Liver (tissue), 8 donors: ENCODE measurements at regions not wholly inside any gene's neighbourhood (a gene's known extent, or its start where the extent isn't known, plus 50 kb on each side); places are given as distances from the start of the nearest gene placed in this dataset.

Experiments used
- DNase-seq: peaks from one replicate; pipeline ENCODE4 v3.0.0-alpha.2; 2017; ENCODE audit warnings: low spot score
- H3K27ac ChIP-seq, 2 donors: one replicate each; pipeline ENCODE4 v1.7.0; 2013; ENCODE audit warnings: inconsistent platforms in 2 of 2, low read length in 2 of 2, control low read depth in 1 of 2, low read depth in 1 of 2, mild to moderate bottlenecking in 1 of 2
- H3K27me3 ChIP-seq, 4 donors: one replicate each; pipeline versions ENCODE4 v1.6.1 to v1.7.0; 2013; ENCODE audit warnings: low read length in 3 of 4, inconsistent platforms in 1 of 4, mild to moderate bottlenecking in 1 of 4, moderate library complexity in 1 of 4; ENCODE audit not compliant: control insufficient read depth in 4 of 4, insufficient read depth in 4 of 4
- H3K36me3 ChIP-seq, 4 donors: one replicate each; pipeline versions ENCODE4 v1.6.1 to v1.7.0; 2013; ENCODE audit warnings: low read length in 3 of 4, mild to moderate bottlenecking in 3 of 4, low read depth in 1 of 4, moderate library complexity in 1 of 4; ENCODE audit not compliant: control insufficient read depth in 4 of 4, insufficient read depth in 3 of 4
- H3K4me1 ChIP-seq, 4 donors: one replicate each; pipeline versions ENCODE4 v1.6.1 to v1.7.0; 2013; ENCODE audit warnings: low read length in 3 of 4, mild to moderate bottlenecking in 3 of 4, moderate library complexity in 1 of 4; ENCODE audit not compliant: control insufficient read depth in 4 of 4, insufficient read depth in 4 of 4
- H3K4me3 ChIP-seq, 3 donors: one replicate each; pipeline versions ENCODE4 v1.6.1 to v1.7.0; 2013; ENCODE audit warnings: low read length in 3 of 3, control low read depth in 1 of 3, low read depth in 1 of 3, mild to moderate bottlenecking in 1 of 3
- H3K9ac ChIP-seq, 2 donors: one replicate each; pipeline ENCODE4 v1.7.0; 2013; ENCODE audit warnings: low read length in 2 of 2, mild to moderate bottlenecking in 2 of 2, moderate library complexity in 2 of 2, control low read depth in 1 of 2, low read depth in 1 of 2
- H3K9me3 ChIP-seq, 4 donors: one replicate each; pipeline versions ENCODE4 v1.6.1 to v1.7.0; 2013; ENCODE audit warnings: low read length in 3 of 4; ENCODE audit not compliant: control insufficient read depth in 4 of 4
- ATF3 ChIP-seq: IDR thresholded peaks from 2 replicates; pipeline ENCODE4 v1.6.1; 2016; ENCODE audit warnings: antibody characterized with exemption
- CTCF ChIP-seq: fragments of 150-350 bp; IDR thresholded peaks from 2 replicates; pipeline ENCODE4 v1.5.1; 2017; ENCODE audit warnings: improper control_type of control experiment, low read depth, low read length; ENCODE audit not compliant: missing input control
- EGR1 ChIP-seq, 2 donors: IDR thresholded peaks; 2 replicates each; pipeline ENCODE4 v1.6.1; 2016 to 2018; ENCODE audit warnings: antibody characterized with exemption in 2 of 2, low read depth in 2 of 2
- FOXA1 ChIP-seq: IDR thresholded peaks from 2 replicates; pipeline ENCODE4 v1.6.1; 2016; ENCODE audit warnings: antibody characterized with exemption
- FOXA2 ChIP-seq: IDR thresholded peaks from 2 replicates; pipeline ENCODE4 v1.6.1; 2016; ENCODE audit warnings: antibody characterized with exemption
- GABPA ChIP-seq, 2 donors: IDR thresholded peaks in 1 of 2; conservative IDR thresholded peaks in 1 of 2; 2 replicates each; pipeline ENCODE4 v1.6.1; 2016; ENCODE audit warnings: antibody characterized with exemption in 2 of 2, mild to moderate bottlenecking in 1 of 2, moderate library complexity in 1 of 2
- HNF4A ChIP-seq, 2 donors: conservative IDR thresholded peaks; 2 replicates each; pipeline ENCODE4 v1.6.1; 2016; ENCODE audit warnings: antibody characterized with exemption in 2 of 2, mild to moderate bottlenecking in 2 of 2
- HNF4G ChIP-seq: IDR thresholded peaks from 2 replicates; pipeline ENCODE4 v1.6.1; 2016; ENCODE audit warnings: antibody characterized with exemption
- JUND ChIP-seq, 2 donors: IDR thresholded peaks; 2 replicates each; pipeline ENCODE4 v1.6.1; 2016; ENCODE audit warnings: antibody characterized with exemption in 2 of 2
- MAX ChIP-seq: IDR thresholded peaks from 2 replicates; pipeline ENCODE4 v1.6.1; 2016; ENCODE audit warnings: antibody characterized with exemption
- RAD21 ChIP-seq, 2 donors: IDR thresholded peaks; 2 replicates each; pipeline ENCODE4 v1.6.1; 2016; ENCODE audit warnings: antibody characterized with exemption in 2 of 2, mild to moderate bottlenecking in 2 of 2
- RXRA ChIP-seq, 2 donors: IDR thresholded peaks; 2 replicates each; pipeline ENCODE4 v1.6.1; 2017 to 2018; ENCODE audit warnings: antibody characterized with exemption in 2 of 2, mild to moderate bottlenecking in 1 of 2
- SP1 ChIP-seq: IDR thresholded peaks from 2 replicates; pipeline ENCODE4 v1.6.1; 2018; ENCODE audit warnings: antibody characterized with exemption, mild to moderate bottlenecking
- TAF1 ChIP-seq: conservative IDR thresholded peaks from 2 replicates; pipeline ENCODE4 v1.6.1; 2016; ENCODE audit warnings: antibody characterized with exemption, mild to moderate bottlenecking
- YY1 ChIP-seq: IDR thresholded peaks from 2 replicates; pipeline ENCODE4 v1.6.1; 2016; ENCODE audit warnings: antibody characterized with exemption, mild to moderate bottlenecking
- ZBTB33 ChIP-seq: IDR thresholded peaks from 2 replicates; pipeline ENCODE4 v1.6.1; 2016; ENCODE audit warnings: antibody characterized with exemption
- whole genome bisulfite sequencing: extraction: QIAGEN DNeasy Blood & Tissue Kit; methylation state at CpG from one replicate; pipeline ENCODE4 v1.1.7; 2013; 5-methylcytosine and 5-hydroxymethylcytosine counted together
- donor health status: healthy.
- donor health status: healthy.
- donor health status: healthy.
- donor health status: healthy.
- donor health status: healthy.

- no peak for TF ChIP-seq CTCF
- TF ChIP-seq MAX: no peak
- no peak for TF ChIP-seq RAD21 (IDR thresholded peaks at IDR 0.05)
- TF ChIP-seq HNF4G: no peak
- no peak for TF ChIP-seq TAF1
- TF ChIP-seq FOXA2: no peak
- TF ChIP-seq EGR1 (IDR thresholded peaks at IDR 0.05; ENCODE audit: low read depth in 2 of 2): no peak
Measured at GRCh38 chr6:15832841-15833240, 170.0 kb upstream of the DTNBP1 start (continued).

GRCh38 chr6:15829156-15829555, 166.3 kb upstream of the DTNBP1 start:
- Histone ChIP-seq H3K4me1 (no peaks in the 10 kb centered on the region), H3K36me3 (no peaks in the 10 kb centered on the region), H3K9ac (no peak overlapping the region), H3K27ac (no peak overlapping the region), H3K9me3 (no peaks in the 10 kb centered on the region), H3K4me3 (no peak overlapping the region), H3K27me3 (no peaks in the 10 kb centered on the region)
- TF ChIP-seq GABPA (IDR thresholded peaks at IDR 0.05 in 1 of 2, conservative IDR thresholded peaks at IDR 0.05 in 1 of 2): no peak
- TF ChIP-seq YY1: no peak
- TF ChIP-seq HNF4A (conservative IDR thresholded peaks at IDR 0.05): no peak
- no peak for TF ChIP-seq ZBTB33
- no peak for TF ChIP-seq FOXA1
- TF ChIP-seq SP1: no peak
- TF ChIP-seq FOXA2: no peak
- no peak for TF ChIP-seq CTCF
- WGBS: 73% methylated on average over 4 of the region's 4 CpGs
- DNase-seq: no peak

- WGBS: 93% methylated on average over 8 of the region's 8 CpGs
- Histone ChIP-seq H3K9ac (no peak overlapping the region), H3K36me3 (no peaks in the 10 kb centered on the region), H3K4me3 (no peak overlapping the region), H3K4me1 (no peaks in the 10 kb centered on the region), H3K9me3 (no peaks in the 10 kb centered on the region), H3K27me3 (no peaks in the 10 kb centered on the region), H3K27ac (no peak overlapping the region)
- no peak for TF ChIP-seq HNF4G
- no peak for TF ChIP-seq SP1
- TF ChIP-seq YY1: no peak
- TF ChIP-seq FOXA2: no peak
- no peak for TF ChIP-seq ATF3
- no peak for TF ChIP-seq JUND (IDR thresholded peaks at IDR 0.05)
- TF ChIP-seq RXRA (IDR thresholded peaks at IDR 0.05): no peak
- DNase-seq: no peak
Measured at GRCh38 chr6:15827496-15828255, 164.8 kb upstream of the DTNBP1 start.
